ENCODE measurements at regions not wholly inside any gene's neighbourhood (a gene's known extent, or its start where the extent isn't known, plus 50 kb on each side); places are given as distances from the start of the nearest gene placed in this dataset.
"Not testable (repeated sequence)": the region's sequence is repeated elsewhere in the genome, so short reads cannot be mapped to it uniquely, and the experiment has no call there.

- not testable (repeated sequence) for DNase-seq
Observed at GRCh38 chr21:8194042-8194441, 2327.3 kb upstream of the TPTE start.

GRCh38 chr21:8197377-8198027 lies 2323.9 kb upstream of the TPTE start:
- not testable (repeated sequence) for DNase-seq

- not testable (repeated sequence) for DNase-seq
Observed at GRCh38 chr21:8205094-8205891, 2316.1 kb upstream of the TPTE start.

- not testable (repeated sequence) for DNase-seq
Observed at GRCh38 chr21:8205892-8206188, 2315.5 kb upstream of the TPTE start.

- DNase-seq: not testable (repeated sequence)
Observed at GRCh38 chr21:8212986-8213550, 2308.3 kb upstream of the TPTE start.

GRCh38 chr21:8214539-8214938 lies 2306.8 kb upstream of the TPTE start:
- DNase-seq: not testable (repeated sequence)

- DNase-seq: not testable (repeated sequence)
Observed at GRCh38 chr21:8229366-8230150, 2291.8 kb upstream of the TPTE start.

- DNase-seq: not testable (repeated sequence)
Observed at GRCh38 chr21:8231252-8231651, 2290.1 kb upstream of the TPTE start.

- DNase-seq: not testable (repeated sequence)
Observed at GRCh38 chr21:8233000-8233399, 2288.4 kb upstream of the TPTE start.

GRCh38 chr21:8234059-8234458 lies 2287.3 kb upstream of the TPTE start:
- DNase-seq: not testable (repeated sequence)

GRCh38 chr21:8244723-8245641 lies 2276.4 kb upstream of the TPTE start:
- not testable (repeated sequence) for DNase-seq

- DNase-seq: not testable (repeated sequence)
Observed at GRCh38 chr21:8245642-8246402, 2275.6 kb upstream of the TPTE start.

GRCh38 chr21:8251701-8252100 lies 2269.7 kb upstream of the TPTE start:
- DNase-seq: not testable (repeated sequence)

GRCh38 chr21:8255094-8255493 lies 2266.3 kb upstream of the TPTE start:
- not testable (repeated sequence) for DNase-seq

- peak; percentile 9 for DNase-seq
Observed at GRCh38 chr21:8257083-8257799, 2264.1 kb upstream of the TPTE start.

- not testable (repeated sequence) for DNase-seq
Observed at GRCh38 chr21:8260065-8260627, 2261.2 kb upstream of the TPTE start.
